ENCODE measurements at regions not wholly inside any gene's neighbourhood (a gene's known extent, or its start where the extent isn't known, plus 50 kb on each side); places are given as distances from the start of the nearest gene placed in this dataset.

DNA sequence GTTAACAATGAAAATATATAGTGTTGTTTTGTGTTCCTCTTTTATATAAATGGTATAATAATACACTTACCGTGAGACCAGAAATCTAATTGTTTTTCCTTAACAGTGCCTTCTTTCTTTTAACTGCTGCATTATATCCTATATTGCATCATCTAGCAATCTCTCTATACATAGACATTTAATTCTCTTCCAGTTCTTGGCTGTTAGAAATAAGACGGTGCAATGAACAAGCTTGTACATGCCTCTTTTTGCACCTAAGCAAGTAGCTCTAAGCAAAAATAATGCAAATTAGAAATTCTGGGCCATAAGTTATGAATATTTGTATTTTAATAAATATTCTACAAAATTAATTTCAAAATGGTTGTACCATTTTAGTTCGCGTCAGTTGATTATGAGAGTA, 55.9 kb upstream of the AHR start:
- 89% methylated on average over 4 of the region's 4 CpGs; no CpG with 5 or more reads in 1 of the 2 experiments for WGBS, 2 experiments (ENCODE audit: extremely low coverage in 1 of 2, insufficient coverage in 1 of 2, insufficient read length in 1 of 2, insufficient replicate concordance in 2 of 2, low coverage in 1 of 2, low lambda C conversion rate in 2 of 2, missing lambda C conversion rate in 1 of 2)

More for the DNA sequence above, 55.9 kb upstream of the AHR start:
- Histone ChIP-seq H2BK5ac (ENCODE audit: low read depth, low read length) (no peak overlapping the region), H3K27me3 (replicated peaks in 1 of 4; ENCODE audit: control insufficient read depth in 3 of 4, extremely low read depth in 1 of 4, insufficient read depth in 3 of 4, low read length in 3 of 4) (no peaks in the 10 kb centered on the region), H3K4ac (replicated peaks; ENCODE audit: insufficient read length, low read depth, low read length) (no peak overlapping the region), H3K79me1 (ENCODE audit: low read depth, low read length) (no peaks in the 10 kb centered on the region), H4K20me1 (replicated peaks in 1 of 2; ENCODE audit: control insufficient read depth in 1 of 2, insufficient read depth in 2 of 2, low read length in 2 of 2) (no peaks in the 10 kb centered on the region), H3K4me1 (replicated peaks in 1 of 4; ENCODE audit: control insufficient read depth in 3 of 4, insufficient read depth in 4 of 4, low read length in 3 of 4) (no peaks in the 10 kb centered on the region), H4K8ac (ENCODE audit: extremely low read depth, insufficient read depth, low read length) (no peak overlapping the region), H2AFZ (ENCODE audit: low read length) (no peak overlapping the region), H3K9ac (replicated peaks in 1 of 4; ENCODE audit: extremely low read depth in 1 of 4, low read depth in 3 of 4, low read length in 3 of 4) (no peak overlapping the region), H3K23me2 (ENCODE audit: low read depth, low read length) (no peaks in the 10 kb centered on the region), H3K9me3 (ENCODE audit: insufficient read depth in 2 of 2, low read depth in 1 of 2, low read length in 1 of 2) (no peaks in the 10 kb centered on the region), H3K18ac (ENCODE audit: extremely low read depth, low read length) (no peak overlapping the region), H3K36me3 (ENCODE audit: control insufficient read depth in 2 of 4, insufficient read depth in 4 of 4, low read length in 3 of 4) (no peaks in the 10 kb centered on the region), H3K23ac (ENCODE audit: insufficient read length) (no peak overlapping the region), H3K56ac (replicated peaks; ENCODE audit: insufficient read length, low read depth, low read length) (no peak overlapping the region), H3K4me2 (ENCODE audit: insufficient read depth in 1 of 2, low read depth in 2 of 2, low read length in 2 of 2) (no peak overlapping the region), H2BK15ac (ENCODE audit: low read length) (no peak overlapping the region), H2BK120ac (replicated peaks; ENCODE audit: low read depth, low read length) (no peak overlapping the region), H3K79me2 (ENCODE audit: control insufficient read depth in 1 of 2, insufficient read depth in 2 of 2, low read length in 2 of 2) (no peaks in the 10 kb centered on the region), H2BK12ac (ENCODE audit: low read depth, low read length) (no peak overlapping the region), H3K27ac (ENCODE audit: low read depth, low read length) (no peak overlapping the region), H2BK20ac (ENCODE audit: low read length) (no peak overlapping the region), H3K4me3 (ENCODE audit: extremely low read depth in 1 of 4, insufficient read depth in 2 of 4, low read depth in 3 of 4, low read length in 4 of 4) (no peak overlapping the region), H4K5ac (ENCODE audit: insufficient read length, low read depth, low read length) (no peak overlapping the region), H2AK5ac (ENCODE audit: low read depth, low read length) (no peak overlapping the region), H4K91ac (replicated peaks; ENCODE audit: insufficient read length, low read length) (no peak overlapping the region), H3K14ac (ENCODE audit: insufficient read length) (no peak overlapping the region)
- no peak for DNase-seq (ENCODE audit: low read depth in 1 of 2, low spot score in 2 of 2)
- TF ChIP-seq EGR1 (IDR thresholded peaks at IDR 0.05; ENCODE audit: borderline replicate concordance, low read depth, low read length) = no peak
- no peak for TF ChIP-seq GABPA (IDR thresholded peaks at IDR 0.05; ENCODE audit: borderline replicate concordance, insufficient read depth, low read length)
- TF ChIP-seq SIX5 (IDR thresholded peaks at IDR 0.05; ENCODE audit: low read depth, low read length) = no peak
- no peak for TF ChIP-seq HDAC6 (IDR thresholded peaks at IDR 0.05; ENCODE audit: low read depth, low read length)
- TF ChIP-seq TAF1 (IDR thresholded peaks at IDR 0.05; ENCODE audit: low read depth, low read length) = no peak
- 0 out of 2 replicates have a peak, but pooled peaks have one; percentile 28 for TF ChIP-seq CEBPB (IDR thresholded peaks at IDR 0.05; ENCODE audit: low read depth, low read length)
- ChIA-PET CTCF (ENCODE audit: partially characterized antibody) (no interaction called here), POLR2A (ENCODE audit: partially characterized antibody) (no interaction called here)
- no peak for FAIRE-seq
